ENCODE measurements at regions not wholly inside any gene's neighbourhood (a gene's known extent, or its start where the extent isn't known, plus 50 kb on each side); places are given as distances from the start of the nearest gene placed in this dataset.

DNA sequence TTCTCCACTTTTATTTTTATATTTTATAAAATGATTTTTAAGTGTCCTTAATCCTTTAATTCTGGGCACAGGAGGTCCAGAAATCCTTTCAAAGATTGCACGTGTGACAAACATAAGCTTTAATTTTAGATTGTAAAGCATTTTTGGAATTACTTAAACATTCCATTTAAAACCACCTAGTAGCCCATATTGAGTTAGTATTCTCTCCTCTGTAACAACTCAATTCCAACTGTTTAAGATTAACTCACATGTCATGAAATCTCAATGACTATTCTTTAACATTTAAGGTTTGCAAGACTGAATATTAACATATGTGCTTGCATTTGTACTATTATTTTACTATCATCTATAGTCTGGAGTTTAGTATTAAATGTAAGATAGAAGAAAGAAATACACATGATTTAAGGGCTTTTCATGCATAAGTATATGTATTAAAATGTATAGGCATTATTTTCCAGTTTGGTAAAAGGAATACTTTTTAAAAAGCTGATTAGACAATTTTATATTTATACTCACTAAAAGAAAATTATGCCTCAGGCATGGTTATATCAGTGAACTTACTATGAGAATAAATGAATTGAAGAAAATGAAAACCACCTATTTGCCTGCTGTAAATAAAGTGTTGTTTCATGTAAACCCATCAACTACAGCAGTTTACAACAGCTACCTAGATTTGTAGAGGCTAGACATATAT lies 776.9 kb downstream of the SLC6A15 start:
- H3K27me3 ChIP-seq (ENCODE audit: control insufficient read depth, insufficient read depth, low read length): no peaks in the 10 kb centered on the region
- no peak overlapping the region for H2AK9ac ChIP-seq (replicated peaks; ENCODE audit: low read depth, low read length, poor library complexity)
- H3K18ac ChIP-seq (ENCODE audit: low read depth, low read length): no peak overlapping the region
- H3K56ac ChIP-seq (ENCODE audit: extremely low read depth, insufficient read depth, low read length): no peak overlapping the region
- no peak overlapping the region for H2AFZ ChIP-seq (replicated peaks; ENCODE audit: low read length, poor library complexity)
- no peak overlapping the region for H3K4me3 ChIP-seq (ENCODE audit: insufficient read depth, low read depth, low read length)
- dilution Hi-C loops (cut with HindIII; ENCODE audit: low sequenced_read_pairs, unreplicated experiment): no loop called here
- H3K9me3 ChIP-seq (ENCODE audit: control insufficient read depth, insufficient read depth, low read length): no peaks in the 10 kb centered on the region
- no TSS peak for BruUV-seq (replicated peaks)
- no peak overlapping the region for H3K4ac ChIP-seq (ENCODE audit: low read depth, low read length)
- intact Hi-C loops (cut with micrococcal nuclease): no loop called here
- POLR2A ChIA-PET (ENCODE audit: unreplicated experiment): no interaction called here
- CTCF ChIA-PET: no interaction called here
- in situ Hi-C loops (cut with MboI; ENCODE audit: low sequenced_read_pairs): no loop called here
- ATAC-seq (ENCODE audit: low read depth) (no peak), DNase-seq (no peak)
- no peaks in the 10 kb centered on the region for H3K79me1 ChIP-seq (ENCODE audit: low read depth in 1 of 2, low read length in 2 of 2)
- H3K27ac ChIP-seq (ENCODE audit: insufficient read depth, low read length): no peak overlapping the region
- H3K9ac ChIP-seq (ENCODE audit: low read depth, low read length): no peak overlapping the region
- H4K8ac ChIP-seq (ENCODE audit: low read depth in 2 of 2, low read length in 2 of 2): no peak overlapping the region
- H3K9me1 ChIP-seq (ENCODE audit: insufficient read depth, low read length): no peaks in the 10 kb centered on the region
- H2BK120ac ChIP-seq (ENCODE audit: low read depth, low read length): no peak overlapping the region
- WGBS, 2 experiments (ENCODE audit: extremely low coverage in 2 of 2, insufficient read length in 1 of 2): no CpG with 5 or more reads among the region's 1 CpG
- no peak overlapping the region for H4K5ac ChIP-seq (ENCODE audit: low read depth, low read length)
- H3K4me2 ChIP-seq (ENCODE audit: low read depth, low read length): no peak overlapping the region
- no peak overlapping the region for H2AK5ac ChIP-seq (ENCODE audit: low read depth, low read length)
- H3K14ac ChIP-seq (replicated peaks; ENCODE audit: low read depth, low read length): no peak overlapping the region
- TF ChIP-seq MAFK (IDR thresholded peaks at IDR 0.05; ENCODE audit: low read depth, low read length): peak; percentile 75
- TF ChIP-seq, protein P1, sequence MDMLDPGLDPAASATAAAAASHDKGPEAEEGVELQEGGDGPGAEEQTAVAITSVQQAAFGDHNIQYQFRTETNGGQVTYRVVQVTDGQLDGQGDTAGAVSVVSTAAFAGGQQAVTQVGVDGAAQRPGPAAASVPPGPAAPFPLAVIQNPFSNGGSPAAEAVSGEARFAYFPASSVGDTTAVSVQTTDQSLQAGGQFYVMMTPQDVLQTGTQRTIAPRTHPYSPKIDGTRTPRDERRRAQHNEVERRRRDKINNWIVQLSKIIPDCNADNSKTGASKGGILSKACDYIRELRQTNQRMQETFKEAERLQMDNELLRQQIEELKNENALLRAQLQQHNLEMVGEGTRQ (IDR thresholded peaks at IDR 0.05; ENCODE audit: low read depth, low read length): no peak
- no peak overlapping the region for H3K23ac ChIP-seq (ENCODE audit: low read depth, low read length)
- no peak overlapping the region for H2BK20ac ChIP-seq (ENCODE audit: low read depth, low read length)
- H3K36me3 ChIP-seq (ENCODE audit: control insufficient read depth, insufficient read depth, low read length): no peaks in the 10 kb centered on the region
- H4K91ac ChIP-seq (ENCODE audit: insufficient read depth, low read depth, low read length): no peak overlapping the region
- H2BK15ac ChIP-seq (ENCODE audit: low read depth, low read length): no peak overlapping the region
- peaks cover 2% of the 10 kb centered on the region; the same call in 1 of the 2 replicates for H3K4me1 ChIP-seq (ENCODE audit: control insufficient read depth, insufficient read depth, low read length)
- H4K20me1 ChIP-seq (ENCODE audit: insufficient read depth, low read length): no peaks in the 10 kb centered on the region
- H2BK5ac ChIP-seq (ENCODE audit: low read depth, low read length, poor library complexity, severe bottlenecking): no peak overlapping the region

Data from IMR-90 (cell line).